ENCODE measurements at regions not wholly inside any gene's neighbourhood (a gene's known extent, or its start where the extent isn't known, plus 50 kb on each side); places are given as distances from the start of the nearest gene placed in this dataset.

DNA sequence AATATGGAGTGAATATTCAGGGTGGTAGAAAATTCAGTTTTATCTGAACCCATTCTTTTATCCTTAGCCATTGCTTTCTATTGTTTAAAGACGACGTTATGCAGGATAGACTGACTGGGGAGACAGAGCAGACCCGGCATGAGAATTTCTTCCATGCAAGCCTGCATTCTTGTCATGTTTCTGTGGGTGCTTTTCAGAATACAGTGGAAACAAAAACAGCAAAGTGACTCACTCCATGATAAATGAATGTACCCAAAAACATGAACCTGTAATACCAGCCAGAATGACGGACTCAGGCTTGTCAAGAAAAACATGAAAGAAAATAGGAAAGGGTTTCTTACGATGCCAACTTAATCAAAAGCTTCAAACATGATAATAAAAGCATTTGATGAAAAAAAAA is 924.0 kb downstream of the EFNB2 start:
- no peak for DNase-seq (ENCODE audit: low read depth in 3 of 3)

- DNase-seq (ENCODE audit: low read depth in 3 of 3) = no peak
Measured at GRCh38 chr13:105608104-105608503, 927.4 kb downstream of the EFNB2 start.

GRCh38 chr13:105607426-105607825 is 928.0 kb downstream of the EFNB2 start:
- DNase-seq (ENCODE audit: low read depth in 3 of 3) = no peak

DNA sequence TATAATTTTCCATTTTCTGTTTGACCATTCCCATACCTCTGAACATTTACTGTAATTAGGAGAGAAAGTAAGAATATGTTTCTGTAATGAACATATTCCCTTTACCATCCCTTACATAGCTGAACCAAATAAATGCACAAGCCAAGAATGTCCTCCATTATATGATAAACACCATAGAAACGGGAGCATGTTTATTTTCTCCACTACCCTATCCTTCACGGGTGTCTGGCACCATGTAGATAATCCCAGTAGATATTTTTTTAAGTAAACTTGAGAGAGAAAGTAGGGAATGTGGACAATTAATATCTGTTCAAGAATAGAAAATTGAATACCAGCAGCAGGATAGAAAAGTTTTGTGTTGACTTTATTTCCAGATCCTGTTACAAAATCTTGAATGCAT is 928.4 kb downstream of the EFNB2 start:
- DNase-seq (ENCODE audit: low read depth in 3 of 3) = no peak

DNA sequence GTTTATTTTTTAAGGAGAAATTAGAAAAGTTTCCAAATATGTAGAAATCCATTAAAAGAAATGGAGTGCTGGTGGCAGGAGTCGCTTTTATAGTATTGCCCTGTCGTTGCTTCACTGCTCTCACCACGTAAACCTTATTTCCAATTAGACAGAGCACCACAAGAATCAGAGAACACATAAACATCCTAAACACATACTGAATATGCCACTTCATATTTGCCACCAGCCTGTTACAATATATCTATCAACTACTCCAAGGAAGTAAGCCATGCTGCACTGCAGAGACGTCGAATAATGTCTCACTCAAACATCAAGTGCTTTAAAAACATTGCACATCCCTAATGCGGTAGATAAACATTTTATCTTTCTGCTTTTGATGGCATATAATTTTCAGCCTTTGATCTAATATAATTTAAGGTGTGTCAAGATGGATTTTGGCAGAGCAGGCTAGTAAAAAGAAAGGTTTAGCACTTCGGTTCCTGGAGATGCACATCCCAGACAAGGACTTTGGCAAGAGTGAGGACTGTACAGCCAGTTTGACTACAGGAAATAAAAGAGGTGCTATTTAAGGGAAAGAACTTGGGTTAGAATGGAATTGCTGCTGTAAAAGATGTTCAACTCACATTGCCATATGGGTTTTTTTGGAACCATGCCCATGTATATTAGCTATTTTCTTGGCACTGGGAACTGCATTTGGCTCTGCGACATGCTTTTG is 932.3 kb downstream of the EFNB2 start:
- DNase-seq (ENCODE audit: low read depth in 3 of 3) = no peak

DNA sequence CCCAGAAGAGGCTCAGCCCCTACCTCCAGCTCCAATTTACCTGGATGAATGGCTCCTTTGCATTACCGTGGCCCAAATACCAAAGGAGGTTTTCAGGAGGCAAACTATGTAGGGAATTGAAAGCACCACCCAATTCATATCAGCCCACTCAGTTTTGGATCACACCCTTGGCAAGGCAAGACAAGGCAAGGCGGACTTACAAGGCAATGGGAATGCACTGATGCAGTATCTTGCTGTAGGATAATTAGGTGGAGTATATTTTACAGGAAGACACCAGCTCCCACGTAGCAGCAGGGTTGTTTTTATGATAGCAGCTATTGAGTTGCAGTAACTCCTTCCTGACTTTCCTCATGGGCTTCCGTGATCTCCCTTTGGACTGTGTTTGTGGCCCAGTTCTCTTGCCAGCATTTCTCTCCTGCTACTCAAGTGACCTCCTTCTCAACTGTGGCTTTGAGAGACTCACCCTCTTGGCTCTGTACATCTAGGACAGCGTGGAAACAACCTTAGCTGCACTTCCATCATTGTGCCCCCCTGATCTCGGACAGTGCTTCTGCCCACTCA is 935.9 kb downstream of the EFNB2 start:
- no peak for DNase-seq (ENCODE audit: low read depth in 3 of 3)

- DNase-seq (ENCODE audit: low read depth in 3 of 3) = no peak
Measured at GRCh38 chr13:105598529-105598928, 936.9 kb downstream of the EFNB2 start.

- DNase-seq (ENCODE audit: low read depth in 3 of 3) = no peak
Measured at GRCh38 chr13:105597573-105597972, 937.9 kb downstream of the EFNB2 start.

DNA sequence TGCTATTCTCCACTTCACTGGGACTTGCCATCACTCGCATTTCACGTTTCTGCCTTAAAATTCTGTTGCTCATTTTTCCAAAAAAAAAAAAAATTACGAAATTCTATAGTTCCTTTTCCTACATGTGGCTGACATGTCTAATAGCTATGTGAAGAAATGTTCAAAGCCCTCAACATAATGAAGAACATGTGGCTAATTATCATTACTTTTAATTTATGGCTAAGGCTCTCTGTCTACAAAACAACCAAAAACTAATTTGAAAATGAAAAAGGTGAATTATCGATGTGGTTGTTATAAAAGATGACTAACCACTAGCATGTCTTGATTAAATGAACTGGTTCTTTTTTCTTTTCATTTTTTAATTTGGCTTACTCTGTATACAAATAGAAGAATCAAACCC is 940.0 kb downstream of the EFNB2 start:
- DNase-seq (ENCODE audit: low read depth in 3 of 3) = no peak

DNA sequence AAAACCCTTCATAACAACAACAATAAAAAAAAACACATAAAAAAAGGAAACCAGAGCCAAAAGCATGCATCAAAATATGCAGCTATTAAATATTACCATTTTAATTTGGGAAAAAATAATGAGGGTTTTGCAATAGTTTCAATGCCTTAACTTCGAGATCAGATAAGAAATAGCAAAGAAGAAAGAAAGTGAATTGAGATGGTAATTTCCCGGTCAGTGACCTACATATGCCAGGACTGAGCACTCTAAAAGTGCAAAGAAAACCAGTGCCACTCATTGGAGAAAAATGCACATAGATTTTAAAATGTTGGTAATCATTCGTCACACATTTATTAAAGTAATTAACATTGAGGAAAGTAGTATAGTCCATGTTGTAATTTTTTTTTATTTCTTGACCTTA is 944.2 kb downstream of the EFNB2 start:
- no peak for DNase-seq (ENCODE audit: low read depth in 3 of 3)

DNA sequence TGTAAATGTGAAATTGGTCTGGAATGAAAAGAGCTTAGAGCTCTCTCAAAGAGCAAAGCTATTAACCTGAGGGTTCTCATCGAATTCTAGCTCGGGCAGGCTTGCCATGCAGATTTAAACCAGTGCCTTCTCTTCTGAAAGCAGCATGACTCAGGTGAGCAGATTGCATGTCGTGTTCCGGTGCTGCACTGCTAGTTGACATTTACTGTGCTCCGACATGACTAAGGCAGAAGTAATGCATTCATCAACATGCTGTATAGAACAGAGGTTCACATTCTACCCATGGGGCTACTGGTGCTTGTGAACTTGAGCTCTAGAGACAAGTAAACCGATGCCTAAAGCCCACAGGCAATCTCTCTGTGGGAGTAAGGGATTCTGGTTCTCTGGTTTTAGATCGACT is 947.7 kb downstream of the EFNB2 start:
- no peak for DNase-seq (ENCODE audit: low read depth in 3 of 3)

- no peak for DNase-seq (ENCODE audit: low read depth in 3 of 3)
Measured at GRCh38 chr13:105579821-105580710, 955.4 kb downstream of the EFNB2 start.

DNA sequence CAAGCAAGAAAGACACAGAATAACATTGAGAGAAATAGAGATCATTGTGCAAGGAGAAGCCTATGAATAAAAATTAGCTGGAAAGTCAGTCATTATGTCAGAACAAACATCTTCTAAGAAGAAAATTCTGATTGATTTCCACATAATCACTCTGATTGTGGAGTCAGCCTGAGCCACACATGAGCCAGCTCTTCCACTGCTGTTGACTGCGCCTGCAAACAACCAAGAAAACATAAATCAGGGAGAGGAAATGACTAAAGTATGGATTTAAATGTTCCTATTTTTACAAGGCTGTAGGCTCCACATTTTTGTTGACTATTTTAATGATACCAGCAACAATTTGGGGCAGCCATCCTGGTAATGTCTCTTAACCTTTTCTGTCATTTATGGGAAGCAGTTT is 962.3 kb downstream of the EFNB2 start:
- no peak for DNase-seq (ENCODE audit: low read depth in 3 of 3)

DNA sequence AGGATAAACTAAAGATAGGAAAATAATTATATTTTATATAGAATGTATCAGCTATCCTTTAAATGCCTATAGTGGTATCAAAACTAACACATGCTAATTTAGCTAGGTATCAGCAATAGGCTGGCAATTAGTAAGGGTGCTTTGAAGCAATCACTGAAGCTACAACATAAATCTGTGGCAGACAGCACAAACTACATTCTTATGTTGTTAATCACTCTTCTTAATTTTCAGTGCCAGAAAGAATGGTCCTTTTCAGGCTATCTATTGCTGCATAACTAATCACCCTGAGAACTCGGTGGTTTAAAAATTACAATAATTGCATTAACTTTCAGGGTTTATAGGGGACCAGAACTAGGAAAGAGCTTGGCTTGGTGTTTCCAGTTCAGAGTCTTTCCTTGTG is 963.1 kb downstream of the EFNB2 start:
- no peak for DNase-seq (ENCODE audit: low read depth in 3 of 3)

DNA sequence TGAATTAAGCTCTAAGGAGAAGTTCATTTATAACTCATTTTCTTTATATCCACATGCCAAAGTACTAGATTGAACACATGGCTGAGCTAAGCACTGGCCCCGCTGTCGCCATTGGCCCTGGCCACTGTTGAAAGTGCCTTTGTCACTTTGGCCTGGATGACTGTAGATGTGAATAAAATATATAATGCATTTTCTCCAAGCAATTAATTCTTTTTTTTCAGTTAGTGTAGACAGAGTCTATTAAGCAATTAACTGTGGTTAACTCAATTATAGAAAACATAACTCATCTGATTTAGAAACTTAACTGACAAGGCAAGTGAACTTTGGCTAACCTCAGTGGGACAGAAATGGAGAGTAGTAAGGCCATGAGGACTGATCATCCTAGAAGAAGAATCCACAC is 965.6 kb downstream of the EFNB2 start:
- no peak for DNase-seq (ENCODE audit: low read depth in 3 of 3)

DNA sequence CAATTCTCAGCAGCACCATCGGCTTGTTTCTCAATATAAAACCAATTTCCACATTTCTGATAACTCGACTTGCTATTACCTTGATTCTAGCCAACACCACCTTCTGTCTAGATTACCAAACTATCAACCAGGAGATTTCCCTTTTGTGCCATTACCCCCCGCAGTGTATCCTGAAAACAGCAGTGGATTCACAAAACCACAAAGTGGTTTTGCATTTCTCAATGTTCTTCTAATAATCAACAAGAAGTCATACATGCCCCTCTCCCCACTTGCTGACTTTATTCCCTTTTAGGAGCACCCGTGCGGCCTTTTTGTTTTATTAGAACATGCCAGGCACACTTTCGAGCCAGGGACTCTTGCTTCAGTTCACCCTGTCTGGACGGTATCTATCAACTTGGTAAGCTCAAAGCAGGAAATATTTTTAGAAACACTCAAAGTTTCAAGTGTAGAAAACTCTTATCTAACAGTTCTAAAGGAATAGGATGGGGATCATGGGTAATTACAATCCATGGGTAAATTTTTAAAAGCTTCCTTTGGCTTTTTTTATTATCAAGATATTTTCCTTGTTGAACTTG is 967.4 kb downstream of the EFNB2 start:
- no peak for DNase-seq (ENCODE audit: low read depth in 3 of 3)

DNA sequence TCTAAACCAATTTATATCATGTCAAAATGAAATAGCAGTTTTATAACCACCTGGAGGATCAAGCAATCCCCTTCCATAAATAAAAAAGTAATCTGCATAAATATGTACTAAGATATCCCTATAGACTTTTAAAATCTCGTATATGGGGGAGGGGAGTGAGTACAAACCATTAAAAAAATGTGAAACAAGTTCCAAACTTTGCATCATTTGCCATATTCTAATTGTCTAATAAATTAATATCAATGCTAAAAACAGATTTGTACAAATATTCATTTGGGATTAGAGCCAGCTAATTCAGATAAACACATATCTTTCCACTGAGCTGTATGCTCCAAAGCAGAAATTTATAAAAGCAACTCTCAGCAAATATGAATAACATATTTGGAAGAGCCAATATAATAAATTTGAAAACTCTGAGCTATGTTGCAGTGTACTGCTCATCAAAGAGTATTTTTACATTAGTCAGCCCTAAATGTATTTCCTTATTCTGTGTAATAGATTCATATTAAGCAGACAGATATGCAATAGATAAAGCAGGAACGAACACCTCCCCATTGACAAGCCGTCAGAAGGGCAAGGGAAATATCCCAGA is 970.2 kb downstream of the EFNB2 start:
- no peak for DNase-seq (ENCODE audit: low read depth in 3 of 3)

GRCh38 chr13:105552078-105552477 is 983.4 kb downstream of the EFNB2 start:
- no peak for DNase-seq (ENCODE audit: low read depth in 3 of 3)

DNA sequence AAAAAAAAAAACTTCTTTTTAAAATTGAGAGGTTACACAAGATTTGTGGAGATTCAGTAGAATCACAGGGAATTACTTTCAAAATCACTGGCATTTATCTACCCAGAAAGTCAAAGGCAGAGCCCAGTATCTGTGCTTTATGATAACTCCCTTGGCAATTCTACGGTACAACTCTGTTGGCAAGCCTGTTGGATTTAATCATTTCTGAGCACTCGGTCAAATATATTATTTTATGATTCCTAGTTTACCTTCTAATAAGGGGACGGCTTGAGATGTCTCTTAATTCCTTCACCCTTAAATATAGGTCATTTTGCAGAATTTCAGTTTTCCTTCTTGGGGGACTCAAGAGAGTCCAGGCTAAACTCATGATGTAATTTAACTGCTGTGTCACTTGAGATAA is 987.6 kb downstream of the EFNB2 start:
- no peak for DNase-seq (ENCODE audit: low read depth in 3 of 3)

DNA sequence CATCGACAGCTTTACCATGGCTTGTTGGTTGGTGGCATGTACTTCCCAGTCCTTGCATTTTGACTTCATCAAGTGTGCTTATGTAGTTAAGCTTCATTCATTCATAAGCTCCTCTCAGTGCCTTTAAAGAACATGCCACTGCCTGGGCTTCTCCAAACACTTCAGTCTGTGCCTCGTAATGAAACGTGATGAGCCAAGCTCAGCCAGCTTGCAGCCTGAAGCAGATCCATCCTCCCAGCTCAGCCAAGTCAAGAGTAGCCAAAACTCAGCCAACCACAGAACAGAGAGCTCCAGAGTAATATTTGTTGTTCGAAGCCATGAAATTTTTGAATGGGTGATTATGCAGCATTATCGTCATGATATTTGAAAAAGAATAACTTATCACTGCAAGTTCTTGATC is 989.7 kb downstream of the EFNB2 start:
- DNase-seq (ENCODE audit: low read depth in 3 of 3) = no peak

DNA sequence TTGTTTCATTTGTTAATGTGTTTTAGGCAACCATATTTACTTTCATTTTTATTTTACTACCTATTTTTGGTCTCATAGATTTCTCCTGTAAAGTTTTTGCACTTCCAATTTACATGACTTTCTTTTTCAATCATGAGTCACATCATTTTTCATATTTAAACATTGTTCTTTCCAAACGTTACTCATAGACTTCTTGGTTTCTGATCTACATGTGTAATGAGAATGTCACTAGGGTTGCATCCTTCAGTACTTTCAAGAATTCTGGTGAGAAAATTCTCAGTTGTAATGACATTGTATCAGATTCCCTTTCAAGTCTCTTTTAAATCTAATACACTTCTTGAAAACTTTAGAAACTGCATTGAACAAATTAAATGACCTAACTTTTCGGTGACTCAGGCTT is 991.7 kb downstream of the EFNB2 start:
- no peak for DNase-seq (ENCODE audit: low read depth in 3 of 3)

GRCh38 chr13:105541565-105541964 is 993.9 kb downstream of the EFNB2 start:
- DNase-seq (ENCODE audit: low read depth in 3 of 3) = no peak

Measured in stimulated activated CD4-positive, alpha-beta T cell treated with anti-CD3 and anti-CD28 coated beads, TNF-alpha, amount 100 ng/mL, for 48 hours (primary cell).